ENCODE measurements at regions not wholly inside any gene's neighbourhood (a gene's known extent, or its start where the extent isn't known, plus 50 kb on each side); places are given as distances from the start of the nearest gene placed in this dataset.

GRCh38 chr13:105773241-105773640, 762.2 kb downstream of the EFNB2 start:
- no peaks in the 10 kb centered on the region for H3K36me3 Mint-ChIP-seq (ENCODE audit: low read depth)
- peaks cover 15% of the 10 kb centered on the region for H3K4me1 Mint-ChIP-seq

GRCh38 chr13:105764486-105764885, 771.0 kb downstream of the EFNB2 start:
- peaks cover 3% of the 10 kb centered on the region for H3K27me3 Mint-ChIP-seq (ENCODE audit: low read depth)
- TF ChIP-seq CTCF (IDR thresholded peaks at IDR 0.05; ENCODE audit: unreplicated experiment in 3 of 3), result no peak

More at GRCh38 chr13:105773241-105773640, 762.2 kb downstream of the EFNB2 start:
- peaks cover 4% of the 10 kb centered on the region for H3K27me3 Mint-ChIP-seq (ENCODE audit: low read depth)
- peak overlapping the region in 2 of 3 experiments; percentile 75 to 85 for H3K27ac Mint-ChIP-seq
- H3K4me3 Mint-ChIP-seq, result no peak overlapping the region
- no peak for TF ChIP-seq CTCF (IDR thresholded peaks at IDR 0.05; ENCODE audit: unreplicated experiment in 3 of 3)
- peaks cover 2% of the 10 kb centered on the region for H3K9me3 Mint-ChIP-seq

GRCh38 chr13:105763851-105764250, 771.6 kb downstream of the EFNB2 start:
- H3K9me3 Mint-ChIP-seq, result no peaks in the 10 kb centered on the region
- H3K4me1 Mint-ChIP-seq, result no peaks in the 10 kb centered on the region
- H3K27me3 Mint-ChIP-seq (ENCODE audit: low read depth), result peaks cover 3% of the 10 kb centered on the region
- no peak for TF ChIP-seq CTCF (IDR thresholded peaks at IDR 0.05; ENCODE audit: unreplicated experiment in 3 of 3)
- no peak overlapping the region for H3K27ac Mint-ChIP-seq
- no peaks in the 10 kb centered on the region for H3K36me3 Mint-ChIP-seq (ENCODE audit: low read depth)
- H3K4me3 Mint-ChIP-seq, result no peak overlapping the region

More at GRCh38 chr13:105764486-105764885, 771.0 kb downstream of the EFNB2 start:
- H3K9me3 Mint-ChIP-seq, result no peaks in the 10 kb centered on the region
- no peaks in the 10 kb centered on the region for H3K36me3 Mint-ChIP-seq (ENCODE audit: low read depth)
- no peak overlapping the region for H3K4me3 Mint-ChIP-seq
- H3K4me1 Mint-ChIP-seq, result no peaks in the 10 kb centered on the region
- no peak overlapping the region for H3K27ac Mint-ChIP-seq

- TF ChIP-seq CTCF (IDR thresholded peaks at IDR 0.05; ENCODE audit: unreplicated experiment in 3 of 3), result no peak
- no peak overlapping the region for H3K27ac Mint-ChIP-seq
- peaks cover 3% of the 10 kb centered on the region for H3K27me3 Mint-ChIP-seq (ENCODE audit: low read depth)
- no peak overlapping the region for H3K4me3 Mint-ChIP-seq
- H3K4me1 Mint-ChIP-seq, result no peaks in the 10 kb centered on the region
- H3K9me3 Mint-ChIP-seq, result no peaks in the 10 kb centered on the region
- H3K36me3 Mint-ChIP-seq (ENCODE audit: low read depth), result no peaks in the 10 kb centered on the region
Measured at GRCh38 chr13:105762096-105762495, 773.4 kb downstream of the EFNB2 start.

- Mint-ChIP-seq H3K4me1 (no peaks in the 10 kb centered on the region), H3K4me3 (no peak overlapping the region), H3K9me3 (no peaks in the 10 kb centered on the region), H3K36me3 (ENCODE audit: low read depth) (no peaks in the 10 kb centered on the region), H3K27me3 (ENCODE audit: low read depth) (peaks cover 3% of the 10 kb centered on the region), H3K27ac (no peak overlapping the region)
- TF ChIP-seq CTCF (IDR thresholded peaks at IDR 0.05; ENCODE audit: unreplicated experiment in 3 of 3), result no peak
Measured at GRCh38 chr13:105758918-105759860, 776.3 kb downstream of the EFNB2 start.
